A673 (cell line): ENCODE measurements at regions not wholly inside any gene's neighbourhood (a gene's known extent, or its start where the extent isn't known, plus 50 kb on each side); places are given as distances from the start of the nearest gene placed in this dataset.

Source experiments
- BruUV-seq: library from RNA; stranded (reverse); fragments of 400-500 nt; replicated peaks from 2 replicates; lab custom pipeline; 2021; lab: Mats Ljungman, UMichigan
- CTCF ChIA-PET: fragments of 300-600 bp; sonication (Branson Sonifier 250); formaldehyde crosslinking; loops from one replicate; lab custom pipeline; 2022; ENCODE audit warnings: antibody characterized with exemption; lab: Charles Lee
- POLR2A ChIA-PET: fragments of 300-600 bp; sonication (Branson Sonifier 250); formaldehyde crosslinking; loops from one replicate; lab custom pipeline; 2022; ENCODE audit warnings: antibody characterized with exemption; ENCODE audit not compliant: low non-redundant PET; lab: Charles Lee
- DNase-seq: peaks from one replicate; pipeline ENCODE4 v3.0.0-alpha.2; 2015; ENCODE audit warnings: low spot score
- H3K27ac ChIP-seq: fragments of 200-600 bp; sonication (generic); 2 replicates; pipeline ENCODE4 v1.5.1; 2016; ENCODE audit warnings: mixed run types, low read depth, mild to moderate bottlenecking, mixed read lengths, antibody characterized with exemption, low read length; ENCODE audit not compliant: poor library complexity, severe bottlenecking
- H3K27me3 ChIP-seq: fragments of 200-600 bp; sonication (generic); replicated peaks from 2 replicates; pipeline ENCODE4 v1.6.1; 2017; ENCODE audit warnings: mixed run types, low read depth, mild to moderate bottlenecking, mixed read lengths, antibody characterized with exemption, low read length; ENCODE audit not compliant: insufficient read depth, poor library complexity
- H3K36me3 ChIP-seq: fragments of 200-600 bp; sonication (generic); 2 replicates; pipeline ENCODE4 v1.6.1; 2016; ENCODE audit warnings: mixed run types, mild to moderate bottlenecking, mixed read lengths, antibody characterized with exemption, low read length; ENCODE audit not compliant: insufficient read depth, poor library complexity, severe bottlenecking
- H3K4me1 ChIP-seq: fragments of 200-600 bp; sonication (generic); 2 replicates; pipeline ENCODE4 v1.6.1; 2017; ENCODE audit warnings: mixed run types, mild to moderate bottlenecking, mixed read lengths, antibody characterized with exemption, low read length; ENCODE audit not compliant: insufficient read depth, poor library complexity, severe bottlenecking
- H3K4me3 ChIP-seq: fragments of 200-600 bp; sonication (generic); 2 replicates; pipeline ENCODE4 v1.5.1; 2016; ENCODE audit warnings: low read depth, mixed run types, mild to moderate bottlenecking, mixed read lengths, low read length; ENCODE audit not compliant: poor library complexity, severe bottlenecking
- H3K9me3 ChIP-seq: fragments of 200-600 bp; sonication (generic); 2 replicates; pipeline ENCODE4 v1.6.1; 2016; ENCODE audit warnings: mixed run types, low read depth, mild to moderate bottlenecking, mixed read lengths, antibody characterized with exemption, low read length; ENCODE audit not compliant: poor library complexity, severe bottlenecking
- CTCF ChIP-seq: fragments of 300-800, 200-600 bp; sonication (generic); conservative IDR thresholded peaks from 2 replicates; pipeline ENCODE4 v1.5.1; 2017; ENCODE audit warnings: low read depth, mild to moderate bottlenecking, antibody characterized with exemption, low read length, moderate library complexity, mixed read lengths
- EZH2 ChIP-seq: fragments of 200-600 bp; sonication (generic); IDR thresholded peaks from 2 replicates; pipeline ENCODE4 v1.6.1; 2017; ENCODE audit warnings: borderline replicate concordance, low read depth, mild to moderate bottlenecking, mixed read lengths, antibody characterized with exemption, low read length; ENCODE audit not compliant: poor library complexity, severe bottlenecking
- intact Hi-C: fragments of 100-400 bp; cut with micrococcal nuclease; formaldehyde crosslinking; loops from one replicate; pipeline ENCODE4 v1.10.0; 2022; ENCODE audit not compliant: unreplicated experiment

- POLR2A ChIA-PET: no interaction called here
- CTCF ChIA-PET: no interaction called here
- TF ChIP-seq EZH2: no peak
- H3K9me3 ChIP-seq: no peaks in the 10 kb centered on the region
- intact Hi-C loops: no loop called here
- BruUV-seq: no TSS peak
- H3K27ac ChIP-seq: no peak overlapping the region
- no peak overlapping the region for H3K4me3 ChIP-seq
- H3K4me1 ChIP-seq: no peaks in the 10 kb centered on the region
- H3K36me3 ChIP-seq: no peaks in the 10 kb centered on the region
- no peak for DNase-seq
- H3K27me3 ChIP-seq: no peaks in the 10 kb centered on the region
These were observed 114.9 kb downstream of the ARRDC4 start for GRCh38 chr15:98075441-98075840.

GRCh38 chr15:98076021-98076816 lies 115.7 kb downstream of the ARRDC4 start:
- intact Hi-C loops: no loop called here
- TF ChIP-seq CTCF (no peak), EZH2 (no peak)
- Histone ChIP-seq H3K9me3 (no peaks in the 10 kb centered on the region), H3K4me1 (no peaks in the 10 kb centered on the region), H3K27ac (no peak overlapping the region), H3K4me3 (no peak overlapping the region), H3K27me3 (no peaks in the 10 kb centered on the region), H3K36me3 (no peaks in the 10 kb centered on the region)
- POLR2A ChIA-PET: no interaction called here
- BruUV-seq: no TSS peak
- no peak for DNase-seq
- CTCF ChIA-PET: no interaction called here

GRCh38 chr15:98077186-98077585 lies 116.7 kb downstream of the ARRDC4 start:
- ChIA-PET CTCF (no interaction called here), POLR2A (no interaction called here)
- Histone ChIP-seq H3K9me3 (no peaks in the 10 kb centered on the region), H3K27me3 (no peaks in the 10 kb centered on the region), H3K4me1 (no peaks in the 10 kb centered on the region), H3K27ac (no peak overlapping the region), H3K4me3 (no peak overlapping the region), H3K36me3 (no peaks in the 10 kb centered on the region)
- BruUV-seq: no TSS peak
- TF ChIP-seq CTCF: no peak
- no peak for TF ChIP-seq EZH2
- intact Hi-C loops: no loop called here
- peak; percentile 5 for DNase-seq
